Hematopoietic multipotent progenitor cell treated with erythropoietin and hydrocortisone succinate and interleukin-3 and kit ligand, for 8 days (in vitro differentiated cells): ENCODE measurements at regions not wholly inside any gene's neighbourhood (a gene's known extent, or its start where the extent isn't known, plus 50 kb on each side); places are given as distances from the start of the nearest gene placed in this dataset.
"Not testable (repeated sequence)": the region's sequence is repeated elsewhere in the genome, so short reads cannot be mapped to it uniquely, and the experiment has no call there.

Source experiments
- DNase-seq: peaks from one replicate; pipeline ENCODE4 v3.0.0-alpha.2; 2015

DNA sequence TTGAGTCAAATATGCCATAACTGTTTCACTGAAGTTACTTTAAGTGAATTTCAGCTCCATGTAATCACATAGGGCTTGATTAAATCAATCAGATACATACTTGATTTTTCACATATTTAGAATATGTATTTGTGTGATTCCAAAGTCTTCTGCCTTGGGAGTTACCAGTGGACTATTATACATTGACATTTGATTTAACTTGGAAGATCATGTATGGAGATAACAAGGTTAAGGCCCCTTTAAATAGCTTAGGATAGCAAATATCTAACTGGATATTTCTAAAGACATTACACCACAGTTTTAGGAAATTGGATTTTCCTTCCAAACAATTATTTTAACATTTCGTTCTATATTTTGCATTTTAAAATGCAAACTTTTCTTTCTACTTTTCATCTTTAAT, 405.0 kb downstream of the RAP2B start:
- no peak for DNase-seq

DNA sequence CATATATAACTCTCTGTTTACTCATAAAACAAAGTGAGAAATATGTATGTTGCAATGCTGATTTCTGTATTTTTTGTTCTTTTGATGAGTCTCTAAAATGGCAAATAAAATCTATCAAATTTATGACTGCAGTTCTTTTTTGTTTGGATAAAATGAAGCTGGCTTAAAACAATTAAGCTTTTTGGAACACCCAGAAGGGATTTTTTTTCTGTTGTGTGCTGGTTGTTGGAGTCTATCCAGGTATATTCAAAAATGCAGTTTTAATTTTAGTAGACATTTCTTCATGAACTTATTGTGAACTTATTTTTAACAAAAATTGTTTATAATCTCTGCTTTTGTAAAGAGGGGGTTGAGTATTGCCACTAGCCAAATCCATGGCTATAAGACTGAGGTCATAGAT, 405.5 kb downstream of the RAP2B start:
- no peak for DNase-seq

DNA sequence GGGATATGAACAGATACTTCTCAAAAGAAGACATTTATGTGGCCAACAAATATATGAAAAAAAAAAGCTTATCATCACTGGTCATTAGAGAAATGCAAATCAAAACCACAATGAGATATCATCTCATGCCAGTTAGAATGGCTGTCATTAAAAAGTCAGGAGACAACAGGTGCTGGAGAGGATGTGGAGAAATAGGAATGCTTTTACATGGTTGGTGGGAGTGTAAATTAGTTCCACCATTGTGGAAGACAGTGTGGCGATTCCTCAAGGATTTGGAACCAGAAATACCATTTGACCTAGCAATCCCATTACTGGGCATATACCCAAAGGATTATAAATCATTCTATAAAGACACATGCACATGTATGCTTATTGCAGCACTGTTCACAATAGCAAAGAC, 408.5 kb downstream of the RAP2B start:
- DNase-seq: not testable (repeated sequence)

DNA sequence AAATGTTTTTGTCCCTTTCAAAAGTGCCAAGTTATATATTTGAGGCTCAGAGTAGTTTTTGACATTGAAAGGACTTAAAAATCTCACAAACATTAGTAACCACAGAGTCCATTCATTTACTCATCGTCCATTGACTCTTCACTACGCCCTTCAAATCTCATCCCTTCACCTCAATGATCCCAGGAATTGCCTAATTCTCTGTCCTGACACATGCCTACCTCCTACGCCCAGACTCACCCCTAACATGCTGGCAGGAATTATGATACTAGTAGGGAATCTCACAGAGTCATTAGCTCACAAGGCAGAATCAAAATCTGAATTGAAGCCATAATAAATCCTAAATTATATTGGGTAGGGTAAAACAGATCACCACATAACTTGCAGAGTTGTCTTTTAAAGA, 410.1 kb downstream of the RAP2B start:
- DNase-seq: no peak

DNA sequence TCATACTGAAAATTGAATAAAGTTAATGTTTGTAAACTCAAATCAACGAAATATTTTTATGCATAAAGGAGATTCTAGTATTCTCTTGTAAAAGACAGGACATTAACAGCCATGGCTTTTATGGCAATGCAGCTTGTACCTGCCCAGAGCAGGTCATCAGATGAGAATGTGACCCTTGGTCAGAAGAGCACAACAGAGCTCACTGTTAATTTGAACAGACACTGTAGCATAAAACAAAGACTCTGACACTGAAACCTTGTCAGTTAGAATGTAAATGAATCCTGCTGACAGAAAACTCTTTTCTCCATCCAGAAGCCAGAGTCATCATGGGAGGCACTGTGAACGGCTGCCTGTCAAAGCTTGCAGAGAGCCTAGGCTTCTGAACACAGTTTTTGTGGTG, 410.6 kb downstream of the RAP2B start:
- DNase-seq: no peak

DNA sequence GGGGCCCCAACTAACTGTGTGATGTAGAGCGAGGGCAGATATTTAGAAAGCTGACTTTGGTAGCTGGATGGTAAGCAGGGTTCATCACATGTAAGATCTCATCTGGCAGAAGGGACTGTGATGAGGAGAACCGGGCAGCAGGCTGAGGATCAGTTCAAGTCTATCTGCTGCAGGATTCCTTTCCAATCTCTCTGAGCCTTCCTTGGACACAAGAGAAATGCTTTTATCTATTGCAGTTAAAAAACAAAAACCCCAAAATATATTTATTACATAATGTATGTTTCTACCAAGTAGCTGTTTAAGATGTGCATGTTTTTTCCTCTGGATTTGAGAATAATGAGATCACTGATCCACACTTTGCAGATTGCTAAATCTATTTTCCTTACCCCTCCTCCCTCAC, 411.5 kb downstream of the RAP2B start:
- DNase-seq: no peak

DNA sequence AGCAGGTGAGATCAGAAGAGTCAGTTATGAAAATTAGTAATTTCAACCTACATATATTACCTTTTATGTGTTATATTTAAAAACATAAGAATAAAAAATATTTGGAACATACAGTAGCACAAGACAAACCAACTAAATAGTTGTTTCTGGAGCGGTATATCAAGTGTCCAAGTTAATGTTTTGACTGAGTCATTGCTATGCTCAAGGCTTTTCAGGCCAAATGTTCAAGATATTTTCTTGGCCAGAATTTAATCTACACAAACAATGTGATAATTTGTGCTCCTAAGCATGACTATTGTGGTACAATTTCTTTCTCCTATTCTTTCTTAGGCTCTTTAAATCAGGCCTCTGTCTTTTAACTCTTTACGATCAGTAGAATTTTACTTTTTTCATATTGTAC, 412.4 kb downstream of the RAP2B start:
- no peak for DNase-seq

DNA sequence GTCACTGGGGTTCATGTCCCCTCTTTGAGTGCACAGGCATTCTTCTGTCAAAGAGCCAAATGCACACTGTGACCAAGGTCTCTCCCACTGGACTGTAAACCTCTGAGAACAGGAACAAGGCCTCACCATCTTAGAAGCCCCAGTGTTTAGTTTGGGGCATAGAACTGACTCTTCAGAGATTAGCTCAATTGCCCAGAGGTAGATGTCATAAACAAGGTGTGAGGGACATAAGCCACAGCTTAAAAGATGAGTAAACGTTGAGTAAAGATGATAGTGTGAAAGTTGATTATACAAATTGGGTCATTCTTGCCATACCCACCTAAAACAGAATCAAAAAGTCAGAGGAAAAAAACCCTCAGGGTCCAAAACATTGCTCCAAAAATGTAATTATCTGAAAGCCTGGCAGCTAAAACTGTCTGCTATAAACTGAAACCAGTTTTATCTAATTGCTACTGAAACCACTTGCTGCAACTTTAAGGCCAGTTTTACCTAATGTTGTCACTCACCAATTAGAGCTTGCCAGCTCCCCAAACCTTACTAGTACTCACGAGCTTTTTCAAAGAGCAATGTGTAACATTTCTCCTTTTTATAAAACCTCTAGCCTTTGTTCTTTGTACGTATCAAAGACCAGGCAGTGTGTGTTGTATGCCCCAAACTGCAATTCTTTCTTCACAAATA, 415.2 kb downstream of the RAP2B start:
- no peak for DNase-seq

DNA sequence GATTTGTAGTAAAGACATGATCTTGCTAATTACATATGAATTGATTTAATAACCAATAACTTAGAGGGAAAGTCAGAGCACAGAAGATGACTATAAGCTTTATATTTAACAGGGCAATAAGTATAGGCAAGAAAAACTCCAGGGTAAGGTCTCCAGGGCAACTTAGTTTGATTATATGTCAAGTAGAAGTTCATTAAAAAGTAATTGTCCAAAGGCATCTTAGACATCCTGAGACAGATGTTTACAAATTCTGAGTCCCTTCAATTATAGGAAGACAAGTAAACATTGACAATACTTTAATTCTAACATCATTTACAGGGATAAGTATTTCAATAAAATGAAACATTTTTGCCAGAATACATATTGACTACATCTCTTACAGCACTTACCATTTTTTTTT, 416.0 kb downstream of the RAP2B start:
- no peak for DNase-seq

DNA sequence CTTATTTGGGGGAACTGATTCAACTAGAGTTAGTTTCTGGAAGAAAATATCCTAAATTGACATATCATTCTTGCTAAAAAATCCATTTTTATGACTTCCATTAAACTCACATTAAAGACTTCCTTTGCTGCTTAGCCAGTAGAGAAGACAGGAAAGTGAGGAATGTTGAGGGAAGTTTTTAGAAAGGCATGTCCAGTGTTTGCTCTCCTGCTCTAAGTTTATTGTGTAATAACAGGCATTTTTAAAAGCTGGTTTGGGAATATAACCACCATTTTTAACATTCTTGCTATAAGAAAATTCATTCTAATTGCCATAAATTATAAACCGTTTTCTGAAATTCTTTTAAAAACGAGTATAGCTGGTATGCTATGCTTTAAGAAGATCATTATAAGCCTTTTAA, 428.0 kb downstream of the RAP2B start:
- no peak for DNase-seq

DNA sequence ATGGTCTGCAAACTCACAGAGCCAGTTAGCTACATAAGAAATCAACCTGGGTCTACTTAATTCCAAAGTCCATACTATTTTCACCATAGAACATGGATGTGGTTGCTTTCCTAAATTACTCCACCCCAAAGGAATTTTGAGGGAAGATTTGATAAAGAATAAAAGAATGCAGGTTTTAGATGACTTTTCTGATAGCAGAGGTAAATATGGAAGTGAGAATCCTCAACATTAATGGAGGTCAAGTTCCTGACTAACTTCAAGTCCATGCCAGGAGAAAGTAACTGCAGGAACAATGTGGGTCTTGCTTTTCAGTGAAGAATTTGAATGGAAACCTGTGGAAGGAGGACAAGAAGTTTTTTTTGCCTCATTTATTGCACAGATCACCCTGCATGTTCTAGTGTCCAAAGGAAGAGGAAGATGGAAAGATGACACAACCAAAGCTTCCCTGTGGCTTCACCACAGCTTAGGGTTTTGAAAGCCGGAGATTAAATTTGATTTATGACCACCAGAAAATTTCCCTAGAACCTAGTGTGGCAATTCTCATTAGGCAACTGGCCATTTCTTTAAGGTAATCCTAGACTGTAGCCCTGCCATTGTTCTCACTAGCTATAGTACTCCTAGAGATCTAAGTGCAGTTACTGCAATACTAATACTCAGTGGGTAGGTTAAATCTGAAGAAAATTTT, 429.7 kb downstream of the RAP2B start:
- no peak for DNase-seq

DNA sequence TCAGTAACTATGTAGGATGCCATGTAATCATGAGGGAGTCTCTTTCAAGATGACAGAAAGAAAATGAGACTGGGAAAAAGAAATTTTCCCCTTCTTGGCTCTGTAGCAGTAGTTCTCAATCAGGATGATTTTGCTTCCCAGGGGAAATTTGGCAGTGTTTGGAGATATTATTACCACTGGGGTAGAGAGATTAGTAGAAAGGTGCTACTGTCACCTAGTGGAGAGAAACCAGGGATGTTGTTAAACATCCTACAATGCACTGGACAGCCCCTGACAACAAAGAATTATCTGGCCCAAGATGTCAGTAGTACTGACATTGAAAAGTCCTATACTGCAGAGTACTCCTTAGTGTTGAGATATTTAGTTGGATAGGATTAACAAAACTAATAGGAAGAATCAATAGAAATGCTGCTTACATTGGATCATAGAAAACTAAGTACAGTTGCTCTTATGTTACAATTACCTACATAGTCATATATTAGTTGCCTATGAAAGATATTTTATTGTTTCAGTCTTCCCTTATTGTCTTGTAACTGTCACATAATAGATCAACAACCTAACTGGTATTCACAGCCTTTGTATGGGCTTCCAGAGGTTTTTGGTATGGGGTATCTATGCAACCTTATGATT, 433.3 kb downstream of the RAP2B start:
- DNase-seq: peak; percentile 46

DNA sequence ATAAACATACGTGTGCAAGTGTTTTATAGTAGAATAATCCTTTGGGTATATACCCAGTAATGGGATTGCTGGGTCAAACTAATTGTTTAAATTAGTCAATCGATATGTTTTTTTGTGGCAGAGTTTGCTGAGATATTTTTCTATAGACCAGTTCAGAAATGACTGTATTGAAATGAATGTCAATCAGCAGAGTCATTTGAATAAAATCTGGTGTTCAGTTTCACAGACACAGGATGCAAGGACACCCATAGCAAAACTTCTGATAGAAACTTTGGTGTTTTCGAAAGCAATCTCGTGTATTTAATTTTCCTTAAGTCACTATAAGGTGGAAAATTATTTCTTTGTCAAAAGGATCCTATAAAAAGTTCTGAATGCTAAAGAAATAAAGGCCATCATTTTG, 434.4 kb downstream of the RAP2B start:
- no peak for DNase-seq

DNA sequence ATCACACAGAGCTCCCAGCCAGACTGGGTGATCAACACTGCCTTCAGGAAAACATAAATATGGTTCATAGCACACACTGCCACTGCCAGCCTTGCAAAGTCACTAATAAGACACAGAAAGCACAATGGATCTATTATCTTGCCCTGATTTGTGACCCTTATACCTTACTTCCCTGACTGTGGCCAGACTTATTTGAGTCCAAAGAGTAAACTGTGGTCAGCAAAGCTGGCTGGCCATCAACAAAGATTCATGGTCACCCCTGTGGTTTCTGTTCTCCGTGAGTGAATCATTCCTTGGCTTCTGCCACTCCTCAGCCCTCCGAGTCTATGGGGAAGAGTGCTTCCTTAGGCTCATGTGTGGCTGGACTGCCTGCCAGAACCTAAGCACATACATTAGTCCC, 437.7 kb downstream of the RAP2B start:
- no peak for DNase-seq

DNA sequence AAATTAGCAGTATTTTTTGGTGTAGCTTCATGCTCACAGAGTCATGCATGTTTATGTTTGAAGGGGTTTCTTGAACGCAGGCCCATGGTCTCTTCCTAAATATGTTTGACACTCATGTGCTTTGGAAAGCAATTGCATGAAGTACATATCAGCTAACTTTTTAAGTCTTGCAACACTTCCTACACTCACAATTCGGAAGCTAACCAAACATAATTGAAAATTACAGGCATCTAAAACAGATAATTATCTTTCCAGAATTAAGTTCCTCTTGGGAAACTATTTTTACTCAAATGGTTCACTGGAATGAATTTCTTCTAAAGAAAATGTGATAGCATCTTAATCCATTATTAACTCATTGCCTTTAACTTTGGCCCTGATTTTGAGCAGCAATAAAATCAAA, 438.9 kb downstream of the RAP2B start:
- DNase-seq: no peak

DNA sequence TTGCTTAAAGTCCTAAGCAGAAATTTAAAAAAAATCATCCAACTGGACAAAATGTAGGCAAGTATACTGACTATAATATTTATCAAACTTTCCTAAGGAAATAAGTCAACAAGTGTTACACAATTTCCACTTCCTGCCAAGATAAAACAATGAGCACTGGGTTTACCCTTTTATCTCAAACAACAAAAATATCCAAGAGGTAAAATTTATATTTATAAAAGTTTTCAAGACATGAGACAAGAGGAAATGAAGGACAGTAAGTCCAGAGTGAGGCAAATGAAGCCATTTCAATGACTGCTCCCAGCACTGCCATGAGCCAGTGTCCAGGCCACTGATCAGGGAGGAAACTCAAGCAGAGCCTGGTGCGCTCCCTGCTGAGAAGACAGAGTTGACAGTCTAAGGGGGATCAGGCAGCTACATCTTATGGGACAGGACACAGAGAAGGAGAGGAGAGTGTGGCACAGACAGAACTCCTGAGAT, 439.4 kb downstream of the RAP2B start:
- no peak for DNase-seq

DNA sequence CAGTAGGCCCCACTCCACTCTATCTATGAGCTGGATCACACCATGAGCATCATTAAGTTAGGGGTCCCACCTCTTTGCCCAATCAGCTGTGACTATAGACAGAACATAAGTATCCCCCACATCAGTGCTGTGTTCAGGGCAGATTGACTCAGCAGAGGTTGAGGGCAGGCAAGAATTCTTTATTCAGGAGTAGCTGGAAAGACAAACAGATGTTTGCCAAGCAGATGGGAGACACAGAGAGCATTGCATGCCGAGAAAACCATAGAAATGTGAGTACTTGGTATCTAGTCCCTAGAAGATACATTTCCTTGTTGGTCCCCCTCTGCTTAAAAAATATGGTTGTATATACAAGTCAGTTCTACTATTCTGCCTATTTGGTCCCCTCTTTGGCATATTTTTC, 440.8 kb downstream of the RAP2B start:
- DNase-seq: no peak

DNA sequence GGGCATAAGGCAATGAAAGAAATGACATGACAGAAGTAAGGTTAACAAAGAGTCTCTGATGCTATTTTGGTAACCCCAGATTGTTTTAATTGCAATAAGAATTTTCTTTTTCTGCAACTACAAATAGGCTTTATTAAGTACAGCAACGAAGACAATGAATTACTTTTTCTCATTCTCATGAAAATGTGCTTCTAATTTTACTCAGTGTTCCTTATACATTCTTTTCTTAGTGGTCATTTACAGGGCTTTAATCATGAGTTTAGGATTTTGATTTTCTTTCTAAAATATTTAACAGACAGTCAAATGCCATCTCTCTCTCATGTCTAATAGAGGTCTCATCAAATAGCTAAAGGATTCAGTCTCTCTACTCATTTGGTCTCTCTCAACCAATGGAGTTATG, 452.1 kb downstream of the RAP2B start:
- no peak for DNase-seq

DNA sequence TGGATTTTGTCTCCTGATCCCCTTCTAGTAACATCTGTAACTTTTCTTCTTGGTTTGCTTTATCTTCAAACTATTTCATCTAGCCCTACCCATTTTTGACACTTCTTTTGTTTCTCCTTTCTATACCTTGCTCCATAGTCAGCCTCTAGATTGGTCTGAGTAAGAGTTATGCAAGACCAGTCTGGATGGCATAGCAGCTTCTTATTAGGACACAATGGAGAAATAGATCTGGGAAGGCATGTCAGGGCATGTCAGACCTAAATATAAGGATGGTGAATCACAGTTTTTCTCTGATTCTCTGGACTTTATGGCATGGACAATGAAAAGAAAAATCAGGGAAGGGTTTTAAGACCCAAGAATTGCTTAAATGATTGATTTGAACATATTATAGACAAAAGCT, 452.5 kb downstream of the RAP2B start:
- DNase-seq: no peak

DNA sequence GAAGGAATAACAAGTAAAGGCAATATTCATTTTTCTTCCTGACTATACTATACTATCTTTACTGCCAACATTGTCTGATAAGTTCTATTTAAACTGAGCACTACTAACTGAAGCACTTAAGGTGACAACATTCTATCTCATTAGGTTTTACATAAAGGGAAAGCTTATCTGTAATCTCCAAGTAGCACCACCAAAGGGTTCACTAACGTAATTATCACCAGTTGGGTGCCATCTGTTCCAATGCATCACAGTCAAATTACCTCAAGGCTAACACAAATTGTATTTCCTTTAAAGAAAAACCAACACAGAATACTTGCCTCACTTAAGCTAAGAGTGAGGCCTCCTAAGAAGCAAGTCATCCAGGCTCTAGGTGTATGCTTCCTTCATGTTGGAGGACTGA, 453.8 kb downstream of the RAP2B start:
- DNase-seq: no peak

DNA sequence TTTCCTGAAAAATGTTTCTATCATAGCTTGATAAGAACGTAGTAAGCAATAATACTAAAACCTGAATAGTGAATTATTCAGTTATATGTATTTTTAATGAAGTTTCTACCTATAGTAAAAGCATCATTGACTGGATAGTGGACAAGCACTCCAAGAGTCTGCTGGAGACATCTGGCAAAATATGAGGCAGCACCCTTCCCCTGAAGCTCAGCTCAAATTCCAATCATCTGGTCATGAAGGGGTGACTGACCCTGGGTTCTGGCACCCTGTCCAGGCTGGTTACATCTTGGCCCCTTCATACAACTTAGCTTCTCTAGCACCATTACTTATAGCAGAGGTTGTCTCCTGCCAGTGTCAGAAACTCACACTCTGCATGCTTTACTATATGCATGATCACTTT, 455.4 kb downstream of the RAP2B start:
- DNase-seq: no peak

DNA sequence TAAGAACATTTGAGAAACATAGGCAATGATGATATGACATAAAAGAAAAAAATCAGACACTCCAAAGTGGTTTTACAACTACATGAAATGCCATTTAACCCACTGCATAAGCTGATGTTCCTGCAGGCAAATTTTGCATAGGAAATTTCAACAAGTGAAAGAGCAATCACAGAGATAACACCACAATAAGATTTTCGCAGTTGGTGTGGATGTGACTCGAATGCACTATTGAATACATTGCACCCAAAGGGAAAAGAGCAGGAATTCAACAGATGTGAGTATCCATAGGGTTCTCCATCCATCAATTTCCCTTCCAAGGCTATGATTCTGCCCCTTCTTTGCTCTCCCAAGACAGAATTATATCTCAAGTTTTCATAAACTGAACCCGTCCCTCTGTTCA, 456.1 kb downstream of the RAP2B start:
- DNase-seq: no peak

DNA sequence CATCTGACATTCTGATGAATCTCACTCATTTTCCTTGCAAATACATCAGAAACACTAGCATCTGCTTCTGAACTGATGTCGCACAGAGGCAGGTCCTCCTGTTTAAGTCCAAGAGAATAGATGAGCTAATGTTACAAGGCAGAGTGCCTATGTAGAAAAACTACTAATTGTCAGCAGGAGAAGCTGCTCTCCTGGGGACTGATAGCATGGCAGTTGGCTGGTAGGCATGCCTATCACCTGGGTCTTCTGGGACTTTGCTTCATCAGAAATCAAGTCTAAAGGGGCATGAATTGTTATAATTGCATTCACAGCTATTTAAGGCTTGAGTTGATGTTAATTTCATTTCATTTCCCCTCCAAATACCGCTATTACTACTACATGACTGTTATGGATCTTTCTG, 457.2 kb downstream of the RAP2B start:
- no peak for DNase-seq

DNA sequence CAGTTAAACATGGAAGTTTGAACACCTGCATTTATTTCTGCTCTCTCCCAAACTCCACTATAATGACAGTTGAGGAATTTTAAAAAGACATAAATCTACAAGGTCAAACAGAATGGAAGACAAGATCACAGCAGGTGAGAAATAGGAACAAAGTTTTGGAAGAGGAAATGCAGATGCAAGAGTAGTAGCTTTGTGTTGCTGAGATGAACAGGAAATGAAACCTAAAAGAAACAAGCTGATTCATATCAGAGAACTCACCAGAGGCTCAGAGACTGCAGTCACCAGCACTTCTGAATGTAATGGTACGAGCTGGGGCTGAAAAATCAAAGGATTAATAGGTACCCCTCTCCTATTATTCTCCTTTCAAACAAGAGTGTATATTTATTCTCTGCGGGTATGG, 459.9 kb downstream of the RAP2B start:
- DNase-seq: no peak

DNA sequence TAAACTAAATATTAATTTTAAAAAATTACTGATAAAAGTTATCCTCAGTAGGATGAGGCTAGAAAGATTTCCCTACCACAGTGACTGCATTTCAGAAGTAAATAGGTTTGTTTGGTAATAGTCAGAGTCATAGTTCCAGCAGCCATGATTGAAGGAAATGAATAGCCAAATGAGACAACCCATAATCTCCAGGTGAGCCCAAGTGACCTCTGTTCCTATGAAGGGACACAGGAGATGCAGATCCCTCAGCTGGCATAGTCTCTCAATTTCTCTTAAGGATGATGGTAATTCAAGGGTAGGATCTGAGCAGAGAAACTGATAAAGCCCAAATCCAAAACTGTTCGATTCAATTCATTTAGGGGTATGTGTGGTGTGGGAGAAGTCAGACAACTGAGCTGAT, 461.8 kb downstream of the RAP2B start:
- no peak for DNase-seq
